Nephron (organoid): ENCODE measurements at regions not wholly inside any gene's neighbourhood (a gene's known extent, or its start where the extent isn't known, plus 50 kb on each side); places are given as distances from the start of the nearest gene placed in this dataset.
"Not testable (repeated sequence)": the region's sequence is repeated elsewhere in the genome, so short reads cannot be mapped to it uniquely, and the experiment has no call there.

Source experiments
- H3K27ac Mint-ChIP-seq, 3 experiments: 2 replicates each; pipeline ENCODE4 v1.8.0; 2020; ENCODE audit warnings: mixed read lengths in 3 of 3, mild to moderate bottlenecking in 2 of 3, moderate library complexity in 1 of 3
- H3K27me3 Mint-ChIP-seq: 2 replicates; pipeline ENCODE4 v1.8.0; 2021; ENCODE audit warnings: low read depth, mild to moderate bottlenecking, moderate library complexity, mixed read lengths
- H3K36me3 Mint-ChIP-seq: 2 replicates; pipeline ENCODE4 v1.8.0; 2020; ENCODE audit warnings: low read depth, mixed read lengths
- H3K4me1 Mint-ChIP-seq: 2 replicates; pipeline ENCODE4 v1.8.0; 2020; ENCODE audit warnings: mixed read lengths
- H3K4me3 Mint-ChIP-seq, 3 experiments: 2 replicates each; pipeline ENCODE4 v1.8.0; 2020; ENCODE audit warnings: mild to moderate bottlenecking in 3 of 3, mixed read lengths in 3 of 3, moderate library complexity in 2 of 3
- H3K9me3 Mint-ChIP-seq: 2 replicates; pipeline ENCODE4 v1.8.0; 2020; ENCODE audit warnings: mixed read lengths
- CTCF ChIP-seq, 3 experiments: fragments of 200-600 bp; sonication (generic); IDR thresholded peaks; one replicate each; pipeline ENCODE4 v1.5.0; 2021; ENCODE audit warnings: antibody characterized with exemption in 3 of 3; ENCODE audit not compliant: unreplicated experiment in 3 of 3

GRCh38 chr1:181318858-181319235, 164.5 kb upstream of the CACNA1E start:
- Mint-ChIP-seq H3K9me3 (no peaks in the 10 kb centered on the region), H3K27me3 (peaks cover 92% of the 10 kb centered on the region), H3K27ac (no peak overlapping the region), H3K4me3 (peak overlapping the region; percentile 82 to 83 (median 83)), H3K4me1 (peaks cover 25% of the 10 kb centered on the region), H3K36me3 (no peaks in the 10 kb centered on the region)
- TF ChIP-seq CTCF (IDR thresholded peaks at IDR 0.05; ENCODE audit: unreplicated experiment in 3 of 3): no peak

GRCh38 chr1:181319907-181320306, 163.4 kb upstream of the CACNA1E start:
- peaks cover 92% of the 10 kb centered on the region for H3K27me3 Mint-ChIP-seq
- no peaks in the 10 kb centered on the region for H3K36me3 Mint-ChIP-seq
- no peak overlapping the region for H3K4me3 Mint-ChIP-seq
- TF ChIP-seq CTCF (IDR thresholded peaks at IDR 0.05; ENCODE audit: unreplicated experiment in 3 of 3): no peak
- no peak overlapping the region for H3K27ac Mint-ChIP-seq
- H3K9me3 Mint-ChIP-seq: no peaks in the 10 kb centered on the region
- H3K4me1 Mint-ChIP-seq: peaks cover 20% of the 10 kb centered on the region

- H3K36me3 Mint-ChIP-seq: no peaks in the 10 kb centered on the region
- TF ChIP-seq CTCF (IDR thresholded peaks at IDR 0.05; ENCODE audit: unreplicated experiment in 3 of 3): no peak
Measured at GRCh38 chr1:181324797-181325616, 158.3 kb upstream of the CACNA1E start.

GRCh38 chr1:181325765-181326164, 157.6 kb upstream of the CACNA1E start:
- H3K4me1 Mint-ChIP-seq, H3K36me3 Mint-ChIP-seq, H3K4me3 Mint-ChIP-seq, H3K9me3 Mint-ChIP-seq, H3K27ac Mint-ChIP-seq: not testable (repeated sequence)
- peaks cover 37% of the 10 kb centered on the region for H3K27me3 Mint-ChIP-seq

More at GRCh38 chr1:181324797-181325616, 158.3 kb upstream of the CACNA1E start:
- no peaks in the 10 kb centered on the region for H3K4me1 Mint-ChIP-seq
- H3K9me3 Mint-ChIP-seq: no peaks in the 10 kb centered on the region
- no peak overlapping the region for H3K27ac Mint-ChIP-seq
- H3K27me3 Mint-ChIP-seq: peaks cover 45% of the 10 kb centered on the region
- no peak overlapping the region for H3K4me3 Mint-ChIP-seq

- H3K27me3 Mint-ChIP-seq: peaks cover 31% of the 10 kb centered on the region
- H3K36me3 Mint-ChIP-seq: no peaks in the 10 kb centered on the region
- H3K4me3 Mint-ChIP-seq: no peak overlapping the region
- no peak overlapping the region for H3K27ac Mint-ChIP-seq
- H3K9me3 Mint-ChIP-seq: no peaks in the 10 kb centered on the region
- no peak for TF ChIP-seq CTCF (IDR thresholded peaks at IDR 0.05; ENCODE audit: unreplicated experiment in 3 of 3)
- no peaks in the 10 kb centered on the region for H3K4me1 Mint-ChIP-seq
Measured at GRCh38 chr1:181326348-181326747, 157.0 kb upstream of the CACNA1E start.

GRCh38 chr1:181327796-181328195, 155.5 kb upstream of the CACNA1E start:
- Mint-ChIP-seq H3K4me3 (no peak overlapping the region), H3K36me3 (no peaks in the 10 kb centered on the region), H3K9me3 (no peaks in the 10 kb centered on the region), H3K4me1 (no peaks in the 10 kb centered on the region), H3K27me3 (peaks cover 17% of the 10 kb centered on the region), H3K27ac (no peak overlapping the region)
- no peak for TF ChIP-seq CTCF (IDR thresholded peaks at IDR 0.05; ENCODE audit: unreplicated experiment in 3 of 3)
